ENCODE measurements at regions not wholly inside any gene's neighbourhood (a gene's known extent, or its start where the extent isn't known, plus 50 kb on each side); places are given as distances from the start of the nearest gene placed in this dataset.

GRCh38 chrX:141405486-141405852, 163.2 kb upstream of the SPANXC start:
- BruUV-seq (replicated peaks), result no TSS peak
- no peak for ATAC-seq

More at GRCh38 chrX:141405486-141405852, 163.2 kb upstream of the SPANXC start:
- no peak for TF ChIP-seq ZNF232 (CRISPR knock-in tag; IDR thresholded peaks at IDR 0.05)
- no peak for TF ChIP-seq FOXK2 (conservative IDR thresholded peaks at IDR 0.05 in 1 of 2, IDR thresholded peaks at IDR 0.05 in 1 of 2; ENCODE audit: low read depth in 2 of 2)
- no peak for TF ChIP-seq XRCC3 (IDR thresholded peaks at IDR 0.05)
- no peak for TF ChIP-seq MCM7 (IDR thresholded peaks at IDR 0.05)
- TF ChIP-seq CHCHD3 (CRISPR knock-in tag; IDR thresholded peaks at IDR 0.05), result no peak
- TF ChIP-seq PHF8 (IDR thresholded peaks at IDR 0.05; ENCODE audit: borderline replicate concordance, low read length), result no peak
- TF ChIP-seq POLR2A (conservative IDR thresholded peaks at IDR 0.05), result no peak
- no peak for TF ChIP-seq ARID3B (CRISPR knock-in tag; IDR thresholded peaks at IDR 0.05; ENCODE audit: borderline replicate concordance)
- intact Hi-C loops (cut with micrococcal nuclease), result no loop called here
- Histone ChIP-seq H3K4me3 (no peak overlapping the region), H3K9me1 (ENCODE audit: control insufficient read depth, insufficient read depth, low read length) (no peaks in the 10 kb centered on the region), H3K9ac (ENCODE audit: insufficient read depth in 1 of 2, low read depth in 2 of 2, low read length in 2 of 2) (no peak overlapping the region), H3K4me1 (replicated peaks in 1 of 2; ENCODE audit: control insufficient read depth in 2 of 2, insufficient read depth in 2 of 2, low read length in 2 of 2) (no peaks in the 10 kb centered on the region), H3K36me3 (ENCODE audit: control insufficient read depth, insufficient read depth, low read length) (no peaks in the 10 kb centered on the region), H4K20me1 (replicated peaks; ENCODE audit: control insufficient read depth, insufficient read depth, low read length) (no peaks in the 10 kb centered on the region), H3K9me3 (replicated peaks; ENCODE audit: control insufficient read depth, insufficient read depth, low read depth, low read length) (no peaks in the 10 kb centered on the region; the same call in 1 of the 2 replicates), H3K79me2 (ENCODE audit: control insufficient read depth, insufficient read depth, low read length) (no peaks in the 10 kb centered on the region), H3K27me3 (ENCODE audit: control insufficient read depth in 2 of 2, insufficient read depth in 2 of 2, low read length in 2 of 2) (no peaks in the 10 kb centered on the region), H3K27ac (ENCODE audit: extremely low read depth, low read depth, low read length) (no peak overlapping the region), H3K4me2 (ENCODE audit: insufficient read depth, low read length) (no peak overlapping the region), H2AFZ (ENCODE audit: low read depth, low read length) (no peak overlapping the region)
- 0% methylated on average over 1 of the region's 1 CpG for WGBS (ENCODE audit: insufficient coverage, low coverage, missing lambda C conversion rate)
- no peak for DNase-seq (ENCODE audit: extremely low read depth in 1 of 4, low spot score in 3 of 4)
- in situ Hi-C loops (cut with MboI), result no loop called here
- ChIA-PET CTCF (ENCODE audit: low intra/inter-chr PET ratio) (no interaction called here), POLR2A (no interaction called here)
- FAIRE-seq, result no peak

Data from K562 (cell line).